HepG2 (cell line): ENCODE measurements at regions not wholly inside any gene's neighbourhood (a gene's known extent, or its start where the extent isn't known, plus 50 kb on each side); places are given as distances from the start of the nearest gene placed in this dataset.

ENCODE experiments used
- ATAC-seq: fragments of 200-7000 bp; cut with Tn5 transposase; 3 replicates; pipeline ENCODE4 v1.9.1; 2020; ENCODE audit warnings: mild to moderate bottlenecking, moderate library complexity
- BruUV-seq: library from RNA; stranded (reverse); fragments of 400-500 nt; replicated peaks from 2 replicates; lab custom pipeline; 2021; lab: Mats Ljungman, UMichigan
- CTCF ChIA-PET: fragments of 300-600 bp; formaldehyde crosslinking; extraction: SDS; loops from one replicate; lab custom pipeline; 2021; ENCODE audit warnings: low total read pairs, inconsistent platforms, low intra/inter-chr PET ratio; lab: Yijun Ruan, JAX
- POLR2A ChIA-PET: fragments of 350-600 bp; sonication (Branson Sonifier 250); formaldehyde crosslinking; loops from one replicate; lab custom pipeline; 2020; ENCODE audit warnings: antibody characterized with exemption, inconsistent platforms; lab: Yijun Ruan, JAX
- DNase-seq: peaks from one replicate; pipeline ENCODE4 v3.0.0-alpha.2; 2015; ENCODE audit warnings: low spot score
- FAIRE-seq: peaks from 3 replicates; lab custom pipeline; 2011; peaks lifted over from hg19 to GRCh38; lab: Jason Lieb, UNC
- H2AFZ ChIP-seq: one replicate; pipeline ENCODE4 v1.6.1; 2011; ENCODE audit warnings: low read length, inconsistent platforms
- H3K27ac ChIP-seq: fragments of 300-600 bp; 3 replicates; pipeline ENCODE4 v1.8.0; 2011; ENCODE audit warnings: mixed run types, mild to moderate bottlenecking, mixed read lengths, low read length, inconsistent platforms; ENCODE audit not compliant: insufficient read depth; ENCODE audit errors: extremely low read length
- H3K27me3 ChIP-seq, 2 experiments: fragments of 200-600 bp in 1 of 2; 2 replicates in 1 of 2; 3 replicates in 1 of 2; pipeline versions ENCODE4 v1.6.0 to v1.8.0; 2011; ENCODE audit warnings: low read length in 2 of 2, mild to moderate bottlenecking in 2 of 2, moderate library complexity in 2 of 2, inconsistent platforms in 1 of 2; ENCODE audit not compliant: insufficient read depth in 2 of 2, control insufficient read depth in 1 of 2
- H3K36me3 ChIP-seq, 2 experiments: fragments of 200-600 bp in 1 of 2; replicated peaks in 1 of 2; 2 replicates in 1 of 2; 3 replicates in 1 of 2; pipeline versions ENCODE4 v1.5.1 to v1.8.0; 2011; ENCODE audit warnings: low read length in 2 of 2, inconsistent platforms in 1 of 2; ENCODE audit not compliant: insufficient read depth in 2 of 2, control insufficient read depth in 1 of 2
- H3K4me1 ChIP-seq: 2 replicates; pipeline ENCODE4 v1.5.1; 2012; ENCODE audit warnings: low read length, inconsistent platforms; ENCODE audit not compliant: insufficient read depth
- H3K4me2 ChIP-seq: 2 replicates; pipeline ENCODE4 v1.6.0; 2011; ENCODE audit warnings: low read depth, low read length, inconsistent platforms
- H3K4me3 ChIP-seq, 3 experiments: fragments of 200-600 bp in 1 of 3; sonication (generic), shearing (Covaris generic) in 1 of 3; replicated peaks in 1 of 3; 2 replicates each; pipeline ENCODE4 v1.5.1; 2011 to 2016; ENCODE audit warnings: low read length in 3 of 3, inconsistent platforms in 2 of 3, low read depth in 2 of 3, mild to moderate bottlenecking in 2 of 3, control low read depth in 1 of 3, mixed read lengths in 1 of 3; ENCODE audit not compliant: insufficient read depth in 1 of 3
- H3K79me2 ChIP-seq: one replicate; pipeline ENCODE4 v1.6.1; 2011; ENCODE audit warnings: low read length, inconsistent platforms; ENCODE audit not compliant: insufficient read depth
- H3K9ac ChIP-seq: 2 replicates; pipeline ENCODE4 v1.6.0; 2011; ENCODE audit warnings: mild to moderate bottlenecking, low read depth, low read length, inconsistent platforms; ENCODE audit not compliant: insufficient read depth
- H3K9me3 ChIP-seq: 2 replicates; pipeline ENCODE4 v1.5.1; 2012; ENCODE audit warnings: mild to moderate bottlenecking, low read length
- H4K20me1 ChIP-seq: 2 replicates; pipeline ENCODE4 v1.6.0; 2011; ENCODE audit warnings: inconsistent platforms, mild to moderate bottlenecking, low read length, moderate library complexity; ENCODE audit not compliant: insufficient read depth
- ATF2 ChIP-seq: sonication (generic); formaldehyde crosslinking; IDR thresholded peaks from 2 replicates; pipeline ENCODE4 v1.4.0; 2020; ENCODE audit warnings: missing genetic modification reagents
- CBX5 ChIP-seq: sonication (generic); formaldehyde crosslinking; IDR thresholded peaks from 2 replicates; pipeline ENCODE4 v1.4.0; 2020; ENCODE audit warnings: missing genetic modification reagents, borderline replicate concordance
- CCAR2 ChIP-seq: fragments of 200-400 bp; formaldehyde crosslinking; optimal IDR thresholded peaks from 2 replicates; pipeline ENCODE3; 2018; ENCODE audit warnings: low read depth, mild to moderate bottlenecking, low read length, moderate library complexity
- DZIP1 ChIP-seq: sonication (generic); formaldehyde crosslinking; IDR thresholded peaks from 2 replicates; pipeline ENCODE4 v1.5.0; 2020; ENCODE audit warnings: mild to moderate bottlenecking, missing genetic modification reagents
- GATAD2A ChIP-seq: IDR thresholded peaks from 2 replicates; pipeline ENCODE4 v1.6.1; 2016
- NR3C1 ChIP-seq: sonication (generic); formaldehyde crosslinking; IDR thresholded peaks from 2 replicates; pipeline ENCODE4 v1.4.0; 2020; ENCODE audit warnings: missing genetic modification reagents
- PAF1 ChIP-seq: IDR thresholded peaks from 2 replicates; pipeline ENCODE4 v1.6.1; 2016; ENCODE audit warnings: missing genetic modification reagents, missing compliant biosample characterization
- POLR2AphosphoS5 ChIP-seq: IDR thresholded peaks from 2 replicates; pipeline ENCODE4 v1.6.1; 2012; ENCODE audit warnings: low read depth, low read length
- WGBS: methylation state at CpG from one replicate; pipeline ENCODE4 v1.1.6; 2017; ENCODE audit warnings: low lambda C conversion rate; 5-methylcytosine and 5-hydroxymethylcytosine counted together
- in situ Hi-C: cut with HindIII; loops from 2 replicates; pipeline ENCODE4 v1.10.0; 2017; ENCODE audit warnings: low pct_unique_long_range_greater_than_20kb; ENCODE audit not compliant: extremely low pct_ligation_motif_present
- intact Hi-C: fragments of 100-400 bp; cut with micrococcal nuclease; formaldehyde crosslinking; loops from one replicate; pipeline ENCODE4 v1.10.0; 2022; ENCODE audit not compliant: unreplicated experiment

GRCh38 chrY:9001231-9001630 lies 336.0 kb upstream of the TSPY4 start:
- H3K4me3 ChIP-seq: no peak overlapping the region
- CTCF ChIA-PET: no interaction called here
- DNase-seq: no peak
- intact Hi-C loops (no loop called here), in situ Hi-C loops (no loop called here)
- H3K4me2 ChIP-seq: no peak overlapping the region
- FAIRE-seq: no peak
- no peak overlapping the region for H3K27ac ChIP-seq
- ATAC-seq: no peak
- TF ChIP-seq POLR2AphosphoS5 (no peak), DZIP1 (CRISPR knock-in tag) (no peak), CCAR2 (no peak), PAF1 (CRISPR knock-in tag) (no peak), CBX5 (CRISPR knock-in tag) (no peak), GATAD2A (CRISPR knock-in tag) (no peak), ATF2 (CRISPR knock-in tag) (no peak), NR3C1 (CRISPR knock-in tag) (no peak)
- H3K9ac ChIP-seq: no peak overlapping the region
- H3K79me2 ChIP-seq: no peaks in the 10 kb centered on the region
- H3K9me3 ChIP-seq: no peaks in the 10 kb centered on the region
- H2AFZ ChIP-seq: no peak overlapping the region
- no CpG with 5 or more reads among the region's 4 CpGs for WGBS
- no TSS peak for BruUV-seq
- no peaks in the 10 kb centered on the region for H3K4me1 ChIP-seq
- H4K20me1 ChIP-seq: no peaks in the 10 kb centered on the region
- POLR2A ChIA-PET: no interaction called here
- no peaks in the 10 kb centered on the region for H3K36me3 ChIP-seq
- no peaks in the 10 kb centered on the region for H3K27me3 ChIP-seq
